Activated CD4-positive, alpha-beta T cell treated with anti-CD3 and anti-CD28 coated beads, Interleukin-2, amount 10 ng/mL, durations not matched to agents 7 days and 5 days (primary cell): ENCODE measurements at regions not wholly inside any gene's neighbourhood (a gene's known extent, or its start where the extent isn't known, plus 50 kb on each side); places are given as distances from the start of the nearest gene placed in this dataset.

Source experiments
- CTCF ChIA-PET: fragments of 350-600 bp; sonication (Branson Sonifier 250); formaldehyde crosslinking; loops from one replicate; lab custom pipeline; 2021; ENCODE audit warnings: antibody characterized with exemption; lab: Charles Lee
- POLR2A ChIA-PET: fragments of 350-600 bp; sonication (Branson Sonifier 250); formaldehyde crosslinking; loops from one replicate; lab custom pipeline; 2021; ENCODE audit warnings: antibody characterized with exemption; lab: Charles Lee
- DNase-seq: peaks from one replicate; pipeline ENCODE4 v3.0.0-alpha.2; 2020
- H3K27ac Mint-ChIP-seq: one replicate; pipeline ENCODE4 v1.8.0; 2021; ENCODE audit warnings: mild to moderate bottlenecking, moderate library complexity, mixed read lengths
- H3K27me3 Mint-ChIP-seq: one replicate; pipeline ENCODE4 v1.8.0; 2021; ENCODE audit warnings: mixed read lengths
- H3K36me3 Mint-ChIP-seq: one replicate; pipeline ENCODE4 v1.8.0; 2021; ENCODE audit warnings: low read depth, mixed read lengths
- H3K4me1 Mint-ChIP-seq: one replicate; pipeline ENCODE4 v1.8.0; 2021; ENCODE audit warnings: mixed read lengths
- H3K4me3 Mint-ChIP-seq: one replicate; pipeline ENCODE4 v1.8.0; 2021; ENCODE audit warnings: mild to moderate bottlenecking, moderate library complexity, mixed read lengths
- H3K9me3 Mint-ChIP-seq: one replicate; pipeline ENCODE4 v1.8.0; 2021; ENCODE audit warnings: mixed read lengths

DNA sequence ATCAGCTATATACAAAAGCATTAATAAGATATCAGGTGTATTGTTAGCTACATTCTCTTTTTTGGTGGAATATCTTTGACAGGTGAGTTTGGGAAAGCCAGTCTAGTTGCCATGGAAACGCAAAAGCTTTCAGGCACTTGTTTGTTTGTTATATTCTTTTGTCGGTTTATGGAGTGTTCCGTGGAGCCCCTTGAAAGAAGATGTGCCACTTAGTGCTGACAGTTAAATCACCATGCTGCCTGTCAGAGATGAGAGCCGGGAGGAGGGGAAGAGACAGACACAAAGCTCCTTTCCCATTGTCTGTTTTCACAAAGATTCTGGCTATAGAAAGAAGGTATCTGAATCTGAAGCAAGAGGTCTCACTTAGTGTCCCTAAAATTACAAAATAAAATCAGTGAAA, 170.8 kb downstream of the SNAPC1 start:
- Mint-ChIP-seq H3K4me1 (no peaks in the 10 kb centered on the region), H3K9me3 (no peaks in the 10 kb centered on the region), H3K27ac (no peak overlapping the region), H3K36me3 (no peaks in the 10 kb centered on the region), H3K4me3 (no peak overlapping the region), H3K27me3 (peaks cover 37% of the 10 kb centered on the region)
- POLR2A ChIA-PET = no interaction called here
- no peak for DNase-seq
- CTCF ChIA-PET = interaction anchor here (1.1 kb wide), 1 partner anchor 11 kb away, joined by 3 read pairs; no protein-coding TSS in a partner anchor

DNA sequence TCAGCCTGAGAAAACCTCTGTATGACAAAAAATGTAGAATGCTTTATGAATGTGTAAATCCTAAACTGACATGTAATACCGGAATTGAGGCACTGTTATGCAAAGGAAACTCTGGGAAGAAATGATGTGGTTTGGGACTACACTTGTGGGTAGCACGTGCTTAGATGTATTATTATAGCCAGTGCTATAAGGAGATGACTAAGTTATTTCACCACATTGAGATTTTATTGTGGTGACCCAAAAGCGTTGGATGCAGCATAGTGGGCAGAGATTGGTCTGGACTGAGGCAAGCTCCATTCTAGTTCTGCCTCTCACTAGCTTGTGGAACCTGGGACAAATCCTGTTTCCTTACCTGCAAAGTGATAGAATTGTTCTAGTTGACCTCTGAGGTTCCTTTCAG, 172.2 kb downstream of the SNAPC1 start:
- Mint-ChIP-seq H3K4me3 (no peak overlapping the region), H3K36me3 (no peaks in the 10 kb centered on the region), H3K27ac (no peak overlapping the region), H3K9me3 (no peaks in the 10 kb centered on the region), H3K4me1 (no peaks in the 10 kb centered on the region), H3K27me3 (peaks cover 30% of the 10 kb centered on the region)
- ChIA-PET POLR2A (no interaction called here), CTCF (no interaction called here)
- no peak for DNase-seq

DNA sequence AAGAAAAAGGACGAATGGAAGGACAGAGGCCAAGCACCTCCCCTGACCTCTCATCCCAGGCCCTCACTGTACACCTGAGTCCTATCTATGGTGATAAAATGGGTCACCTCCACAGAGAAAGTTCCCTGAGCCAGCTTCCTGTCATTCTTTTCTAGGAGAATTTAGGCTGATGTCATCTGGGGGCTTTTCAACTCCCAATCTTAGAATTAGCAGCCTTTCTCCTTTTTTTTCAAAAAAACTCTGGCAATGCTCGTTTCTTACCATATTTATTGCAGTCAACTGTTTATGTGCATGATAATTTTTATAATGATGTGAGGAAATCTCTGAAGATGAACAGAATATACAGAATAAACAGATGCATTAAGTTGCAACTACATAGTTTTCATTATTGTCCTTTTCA, 177.6 kb downstream of the SNAPC1 start:
- Mint-ChIP-seq H3K27ac (no peak overlapping the region), H3K4me1 (no peaks in the 10 kb centered on the region), H3K36me3 (no peaks in the 10 kb centered on the region), H3K27me3 (peaks cover 27% of the 10 kb centered on the region), H3K9me3 (no peaks in the 10 kb centered on the region), H3K4me3 (no peak overlapping the region)
- ChIA-PET CTCF (no interaction called here), POLR2A (interaction anchor here (0.7 kb wide), 1 partner anchor 242 kb away, joined by 3 read pairs; no protein-coding TSS in a partner anchor)
- no peak for DNase-seq

DNA sequence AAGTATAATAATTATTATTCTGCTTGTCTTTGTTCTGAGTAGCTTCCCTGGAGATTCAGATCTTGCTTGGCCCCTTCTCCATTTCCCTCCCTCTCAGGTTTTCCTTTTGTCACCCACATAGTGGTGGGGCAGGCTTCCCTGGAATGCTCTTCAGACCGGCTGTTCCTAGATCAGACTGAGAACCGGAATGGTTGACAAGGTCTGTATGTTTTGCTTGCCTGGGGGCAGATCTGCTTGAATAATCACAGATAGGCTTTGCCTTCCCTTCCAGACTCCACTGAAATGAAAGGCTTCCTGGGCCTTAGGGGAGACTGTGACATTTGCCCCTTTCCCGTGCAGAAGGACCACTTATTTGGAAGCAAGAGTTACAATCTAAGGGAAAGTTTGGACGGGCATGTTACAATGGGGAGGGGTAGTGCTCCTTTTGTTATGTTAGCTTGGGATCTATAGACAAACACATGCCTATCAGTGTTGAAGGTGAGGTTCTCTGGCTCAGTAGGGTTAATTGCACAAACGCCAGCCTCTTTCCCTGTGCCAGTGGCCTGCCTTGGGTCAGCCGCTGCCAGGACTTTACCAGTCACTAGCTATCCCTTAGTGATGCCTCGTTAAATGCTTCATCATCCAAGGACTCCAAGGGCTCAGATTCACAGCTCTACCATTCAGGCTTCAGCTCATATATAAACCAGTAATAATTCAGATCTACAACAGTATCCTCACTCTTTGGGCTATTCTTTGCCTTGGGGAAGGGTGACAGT, 178.6 kb downstream of the SNAPC1 start:
- Mint-ChIP-seq H3K27ac (no peak overlapping the region), H3K36me3 (no peaks in the 10 kb centered on the region), H3K4me3 (no peak overlapping the region), H3K4me1 (no peaks in the 10 kb centered on the region), H3K27me3 (peaks cover 26% of the 10 kb centered on the region), H3K9me3 (no peaks in the 10 kb centered on the region)
- DNase-seq = no peak
- POLR2A ChIA-PET = no interaction called here
- CTCF ChIA-PET = no interaction called here

DNA sequence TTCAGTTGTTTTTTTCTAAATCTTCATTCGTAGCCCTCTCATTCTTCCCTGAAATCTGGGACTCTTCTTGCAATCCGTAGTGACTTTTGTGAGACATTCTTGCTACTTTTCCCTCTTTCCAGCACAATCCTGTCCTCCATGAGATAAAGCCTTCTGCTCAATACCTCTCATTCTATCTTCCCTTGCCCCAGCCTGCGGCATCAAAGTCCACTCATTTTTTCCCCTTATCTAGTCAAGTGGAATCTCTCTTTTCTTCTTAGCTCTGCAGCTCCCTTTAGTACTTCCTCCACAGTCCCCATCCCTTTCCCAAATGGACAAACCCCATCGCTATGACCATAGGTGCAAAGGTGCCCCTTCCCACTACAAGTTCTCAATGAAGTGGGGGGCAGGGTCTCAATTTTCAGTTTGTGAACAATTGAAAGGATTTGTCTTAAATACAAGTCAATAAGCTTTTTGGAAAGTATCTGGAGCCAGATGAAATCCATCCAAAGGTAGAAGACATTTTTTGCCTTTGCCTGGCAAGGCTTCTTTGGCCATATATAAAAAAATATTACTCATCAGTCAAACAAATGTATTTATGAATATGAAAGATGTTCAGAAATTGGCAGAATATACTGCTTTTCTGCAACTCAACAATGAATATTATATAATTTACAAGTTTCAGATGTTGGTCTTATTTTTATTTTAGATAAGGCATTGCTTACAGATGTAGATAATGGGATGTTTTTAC, 179.4 kb downstream of the SNAPC1 start:
- DNase-seq = no peak
- ChIA-PET CTCF (no interaction called here), POLR2A (interaction anchor here (0.6 kb wide), 1 partner anchor 395 kb away, joined by 4 read pairs; no protein-coding TSS in a partner anchor)
- Mint-ChIP-seq H3K27me3 (peaks cover 26% of the 10 kb centered on the region), H3K4me3 (no peak overlapping the region), H3K9me3 (no peaks in the 10 kb centered on the region), H3K4me1 (no peaks in the 10 kb centered on the region), H3K27ac (no peak overlapping the region), H3K36me3 (no peaks in the 10 kb centered on the region)

DNA sequence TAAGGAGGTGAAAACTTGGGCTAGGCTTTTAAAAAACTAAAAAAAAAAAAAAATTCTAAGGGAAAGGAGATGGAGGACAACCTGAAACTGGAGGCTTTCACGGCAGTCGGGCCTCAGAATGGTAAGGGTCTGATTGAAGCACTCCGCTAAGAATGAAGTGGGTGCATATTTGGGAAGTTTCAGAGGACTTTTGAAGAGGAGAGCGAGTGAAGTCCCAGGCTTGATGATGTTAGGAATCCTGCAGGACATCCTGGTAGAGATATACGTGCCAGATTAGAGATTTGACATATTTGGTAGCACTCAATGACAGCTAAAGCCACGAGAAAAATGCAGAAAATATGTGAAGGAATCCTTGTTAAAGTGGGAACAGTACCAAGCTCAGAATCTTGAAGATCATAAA, 186.2 kb downstream of the SNAPC1 start:
- no peak overlapping the region for H3K27ac Mint-ChIP-seq
- H3K36me3 Mint-ChIP-seq = no peaks in the 10 kb centered on the region
- H3K9me3 Mint-ChIP-seq = no peaks in the 10 kb centered on the region
- no peak overlapping the region for H3K4me3 Mint-ChIP-seq
- ChIA-PET POLR2A (no interaction called here), CTCF (interaction anchor here (1.4 kb wide), 1 partner anchor 15 kb away, joined by 3 read pairs; no protein-coding TSS in a partner anchor)
- H3K27me3 Mint-ChIP-seq = peaks cover 28% of the 10 kb centered on the region
- no peak for DNase-seq
- H3K4me1 Mint-ChIP-seq = no peaks in the 10 kb centered on the region

DNA sequence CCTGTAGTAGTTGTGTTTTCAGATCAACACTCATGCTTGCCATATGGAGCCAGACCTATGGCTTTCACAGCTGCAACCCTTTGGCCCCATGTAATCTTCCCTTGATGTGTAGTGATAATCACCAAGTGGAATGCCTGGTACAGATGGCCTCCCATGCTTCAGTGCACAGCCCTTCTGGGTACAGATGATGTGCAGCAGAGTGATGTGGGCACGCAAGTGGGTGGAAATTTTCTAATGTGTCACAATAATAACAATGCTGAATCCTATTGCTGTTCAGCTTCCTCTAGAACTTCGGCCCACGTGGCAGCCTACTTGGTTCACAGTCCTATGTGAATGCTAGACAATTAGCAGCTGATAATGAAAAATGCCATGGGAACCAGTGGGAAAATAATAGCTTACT, 188.1 kb downstream of the SNAPC1 start:
- CTCF ChIA-PET = no interaction called here
- H3K27ac Mint-ChIP-seq = no peak overlapping the region
- H3K4me3 Mint-ChIP-seq = no peak overlapping the region
- POLR2A ChIA-PET = no interaction called here
- DNase-seq = no peak
- no peaks in the 10 kb centered on the region for H3K36me3 Mint-ChIP-seq
- H3K9me3 Mint-ChIP-seq = no peaks in the 10 kb centered on the region
- peaks cover 31% of the 10 kb centered on the region for H3K27me3 Mint-ChIP-seq
- H3K4me1 Mint-ChIP-seq = no peaks in the 10 kb centered on the region

DNA sequence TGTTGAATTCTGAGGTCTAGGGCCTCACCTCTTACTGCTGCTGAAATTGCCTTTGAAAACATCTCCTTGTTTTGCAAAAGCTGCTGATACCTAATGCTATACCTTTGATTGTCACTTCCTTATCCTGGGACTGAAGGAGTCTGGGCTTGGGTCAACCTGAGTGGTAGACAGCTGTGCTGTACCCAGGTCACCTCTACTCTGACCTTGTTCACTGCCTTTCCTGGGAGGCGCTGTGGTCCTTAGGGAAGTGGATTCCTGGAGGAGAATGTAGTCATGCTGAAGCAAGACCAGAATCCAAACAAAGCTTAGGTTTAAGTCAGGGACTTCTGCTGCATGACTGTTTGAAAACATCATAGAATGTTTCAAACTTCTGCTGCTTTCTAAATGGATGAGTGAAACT, 191.4 kb downstream of the SNAPC1 start:
- no peaks in the 10 kb centered on the region for H3K4me1 Mint-ChIP-seq
- peaks cover 1% of the 10 kb centered on the region for H3K36me3 Mint-ChIP-seq
- peaks cover 4% of the 10 kb centered on the region for H3K9me3 Mint-ChIP-seq
- DNase-seq = no peak
- ChIA-PET POLR2A (no interaction called here), CTCF (no interaction called here)
- H3K27me3 Mint-ChIP-seq = peaks cover 33% of the 10 kb centered on the region
- no peak overlapping the region for H3K4me3 Mint-ChIP-seq
- no peak overlapping the region for H3K27ac Mint-ChIP-seq

DNA sequence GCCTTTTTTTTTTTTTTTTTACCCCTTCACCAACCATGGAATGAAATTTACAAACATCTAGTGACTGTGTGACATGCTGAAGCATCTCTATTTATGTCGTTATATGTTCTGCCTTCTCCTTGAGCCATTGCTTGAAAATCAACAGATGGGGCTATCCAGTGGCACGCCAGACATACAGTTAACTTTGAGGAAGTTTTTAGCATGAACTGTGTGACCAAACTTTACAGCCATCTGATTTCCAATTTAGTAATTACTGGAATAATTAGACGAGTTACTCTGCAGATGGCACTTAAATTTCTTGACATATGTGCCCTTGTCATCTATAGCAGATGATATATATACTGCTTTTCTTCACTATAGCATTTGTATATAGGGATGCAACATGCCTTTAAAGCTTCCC, 192.1 kb downstream of the SNAPC1 start:
- peaks cover 1% of the 10 kb centered on the region for H3K36me3 Mint-ChIP-seq
- no peaks in the 10 kb centered on the region for H3K4me1 Mint-ChIP-seq
- no peak for DNase-seq
- peaks cover 31% of the 10 kb centered on the region for H3K27me3 Mint-ChIP-seq
- CTCF ChIA-PET = no interaction called here
- H3K4me3 Mint-ChIP-seq = no peak overlapping the region
- POLR2A ChIA-PET = no interaction called here
- peaks cover 4% of the 10 kb centered on the region for H3K9me3 Mint-ChIP-seq
- H3K27ac Mint-ChIP-seq = no peak overlapping the region

DNA sequence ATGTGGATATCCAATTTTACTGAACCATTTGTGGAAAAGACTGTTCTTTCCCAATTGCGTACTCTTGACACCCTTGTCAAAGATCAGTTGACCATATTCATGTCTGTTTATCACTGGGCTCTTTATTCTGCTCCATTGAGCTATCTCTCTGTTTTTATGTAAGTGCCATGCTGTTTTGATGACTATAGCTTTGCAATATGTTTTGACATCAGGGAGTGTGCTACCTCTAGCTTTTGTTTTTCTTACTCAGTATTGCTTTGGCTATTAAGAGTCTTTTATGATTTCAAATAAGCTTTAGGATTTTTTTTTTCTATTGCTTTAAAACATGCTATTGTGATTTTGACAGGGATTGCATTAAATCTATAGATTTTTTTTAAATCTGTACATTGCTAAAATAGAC, 194.3 kb downstream of the SNAPC1 start:
- Mint-ChIP-seq H3K9me3 (peaks cover 4% of the 10 kb centered on the region), H3K4me1 (no peaks in the 10 kb centered on the region), H3K27ac (no peak overlapping the region), H3K27me3 (peaks cover 37% of the 10 kb centered on the region), H3K4me3 (no peak overlapping the region), H3K36me3 (peaks cover 1% of the 10 kb centered on the region)
- POLR2A ChIA-PET = no interaction called here
- CTCF ChIA-PET = interaction anchor here (0.5 kb wide), 1 partner anchor 552 kb away, joined by 3 read pairs; no protein-coding TSS in a partner anchor
- no peak for DNase-seq

DNA sequence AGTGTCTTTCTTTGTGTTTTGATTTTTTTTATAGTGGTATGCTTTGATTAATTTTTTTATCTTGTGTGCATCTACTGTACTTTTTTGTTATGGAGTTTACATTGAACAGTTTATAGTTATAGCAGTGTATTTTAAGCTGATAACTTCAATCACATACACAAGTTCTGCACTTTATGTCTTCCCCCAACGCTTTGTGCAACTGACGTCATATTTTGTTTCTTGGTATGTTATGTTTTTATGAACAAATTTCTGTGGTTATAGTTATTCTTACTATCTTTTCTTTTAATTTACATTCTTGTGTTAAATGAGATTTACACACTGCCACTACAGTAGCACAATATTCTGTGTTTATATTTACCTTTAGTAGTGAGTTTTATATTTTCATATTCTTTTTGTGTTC, 197.1 kb downstream of the SNAPC1 start:
- Mint-ChIP-seq H3K36me3 (peaks cover 1% of the 10 kb centered on the region), H3K9me3 (peaks cover 4% of the 10 kb centered on the region), H3K4me3 (no peak overlapping the region), H3K27me3 (peaks cover 34% of the 10 kb centered on the region), H3K27ac (no peak overlapping the region), H3K4me1 (no peaks in the 10 kb centered on the region)
- ChIA-PET POLR2A (no interaction called here), CTCF (no interaction called here)
- no peak for DNase-seq

DNA sequence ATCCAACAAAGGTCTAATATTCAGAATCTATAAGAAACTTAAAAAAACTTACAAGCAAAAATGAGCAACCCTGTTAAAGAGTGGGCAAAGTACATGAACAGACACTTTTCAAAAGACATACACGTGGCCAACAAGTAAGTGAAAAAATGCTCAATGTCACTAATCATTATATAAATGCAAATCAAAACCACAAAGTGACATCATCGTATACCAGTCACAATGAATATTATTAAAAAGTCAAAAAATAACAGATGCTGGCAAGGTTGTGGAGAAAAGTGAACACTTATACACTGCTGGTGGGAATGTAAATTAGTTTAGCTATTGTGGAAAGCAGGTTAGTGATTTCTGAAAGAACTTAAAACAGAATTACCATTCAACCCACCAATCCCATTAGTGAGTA, 199.1 kb downstream of the SNAPC1 start:
- Mint-ChIP-seq H3K9me3 (peaks cover 2% of the 10 kb centered on the region), H3K27me3 (peaks cover 36% of the 10 kb centered on the region), H3K27ac (no peak overlapping the region), H3K4me3 (no peak overlapping the region), H3K36me3 (peaks cover 1% of the 10 kb centered on the region), H3K4me1 (no peaks in the 10 kb centered on the region)
- ChIA-PET CTCF (no interaction called here), POLR2A (no interaction called here)
- no peak for DNase-seq

DNA sequence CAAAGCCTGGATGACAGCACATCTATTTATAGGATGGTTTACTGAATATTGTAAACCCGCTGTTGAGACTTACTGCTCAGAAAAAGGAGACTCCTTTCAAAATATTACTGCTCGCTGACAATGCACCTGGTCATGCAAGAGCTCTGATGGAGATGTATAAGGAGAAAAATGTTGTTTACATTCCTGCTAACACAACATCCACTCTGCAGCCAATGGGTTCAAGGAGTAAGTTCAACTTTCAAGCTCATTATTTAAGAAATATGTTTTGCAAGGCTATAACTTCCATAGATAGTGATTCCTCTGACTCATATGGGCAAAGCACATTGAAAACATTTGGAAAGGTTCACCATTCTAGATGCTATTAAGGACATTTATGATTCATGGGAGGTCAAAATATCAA, 201.7 kb downstream of the SNAPC1 start:
- H3K36me3 Mint-ChIP-seq = no peaks in the 10 kb centered on the region
- ChIA-PET POLR2A (no interaction called here), CTCF (no interaction called here)
- no peak overlapping the region for H3K27ac Mint-ChIP-seq
- H3K4me1 Mint-ChIP-seq = no peaks in the 10 kb centered on the region
- no peak for DNase-seq
- peaks cover 36% of the 10 kb centered on the region for H3K27me3 Mint-ChIP-seq
- no peaks in the 10 kb centered on the region for H3K9me3 Mint-ChIP-seq
- H3K4me3 Mint-ChIP-seq = no peak overlapping the region
